ENCODE measurements at regions not wholly inside any gene's neighbourhood (a gene's known extent, or its start where the extent isn't known, plus 50 kb on each side); places are given as distances from the start of the nearest gene placed in this dataset.

DNA sequence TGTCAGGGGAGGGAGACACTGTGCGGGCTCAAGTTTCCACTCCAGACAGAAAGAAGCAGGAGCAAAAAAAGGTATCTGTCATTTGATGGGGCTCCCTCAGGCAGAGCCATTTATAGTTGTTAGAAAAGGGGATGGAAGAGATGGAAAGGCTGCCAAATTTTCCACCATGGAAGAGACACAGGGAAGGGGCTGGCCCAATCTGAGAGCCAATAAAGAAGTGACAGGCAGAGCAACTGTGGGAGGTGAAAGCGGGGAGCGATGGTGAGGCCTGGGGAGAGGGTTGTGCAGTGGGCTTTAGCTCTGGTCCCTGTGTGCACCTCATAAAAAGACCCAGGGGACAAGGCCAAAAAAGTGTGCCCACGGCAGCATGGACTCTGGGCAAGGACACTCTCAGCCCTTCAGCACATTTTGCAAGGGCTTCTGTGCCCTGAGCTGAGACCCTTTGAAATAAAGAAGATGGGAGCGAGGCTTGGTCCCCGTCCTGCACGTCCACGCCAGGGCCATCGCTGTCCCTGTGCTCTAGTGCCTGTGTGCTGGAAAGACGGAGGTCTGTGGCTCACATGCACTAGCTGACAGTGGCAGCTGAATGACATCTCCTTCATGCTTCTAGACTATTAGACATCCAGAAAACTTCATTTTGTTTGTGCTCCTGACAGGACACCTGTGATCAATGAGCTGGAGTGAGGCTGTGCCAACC is 456.7 kb upstream of the HS6ST1 start:
- no peak overlapping the region for H3K4me3 ChIP-seq (replicated peaks; ENCODE audit: low read depth, low read length)
- DNase-seq (ENCODE audit: extremely low read depth, low read depth): no peak
- TF ChIP-seq, protein P1, sequence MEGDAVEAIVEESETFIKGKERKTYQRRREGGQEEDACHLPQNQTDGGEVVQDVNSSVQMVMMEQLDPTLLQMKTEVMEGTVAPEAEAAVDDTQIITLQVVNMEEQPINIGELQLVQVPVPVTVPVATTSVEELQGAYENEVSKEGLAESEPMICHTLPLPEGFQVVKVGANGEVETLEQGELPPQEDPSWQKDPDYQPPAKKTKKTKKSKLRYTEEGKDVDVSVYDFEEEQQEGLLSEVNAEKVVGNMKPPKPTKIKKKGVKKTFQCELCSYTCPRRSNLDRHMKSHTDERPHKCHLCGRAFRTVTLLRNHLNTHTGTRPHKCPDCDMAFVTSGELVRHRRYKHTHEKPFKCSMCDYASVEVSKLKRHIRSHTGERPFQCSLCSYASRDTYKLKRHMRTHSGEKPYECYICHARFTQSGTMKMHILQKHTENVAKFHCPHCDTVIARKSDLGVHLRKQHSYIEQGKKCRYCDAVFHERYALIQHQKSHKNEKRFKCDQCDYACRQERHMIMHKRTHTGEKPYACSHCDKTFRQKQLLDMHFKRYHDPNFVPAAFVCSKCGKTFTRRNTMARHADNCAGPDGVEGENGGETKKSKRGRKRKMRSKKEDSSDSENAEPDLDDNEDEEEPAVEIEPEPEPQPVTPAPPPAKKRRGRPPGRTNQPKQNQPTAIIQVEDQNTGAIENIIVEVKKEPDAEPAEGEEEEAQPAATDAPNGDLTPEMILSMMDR (IDR thresholded peaks at IDR 0.05; ENCODE audit: low read depth, low read length, missing control alignments): no peak

DNA sequence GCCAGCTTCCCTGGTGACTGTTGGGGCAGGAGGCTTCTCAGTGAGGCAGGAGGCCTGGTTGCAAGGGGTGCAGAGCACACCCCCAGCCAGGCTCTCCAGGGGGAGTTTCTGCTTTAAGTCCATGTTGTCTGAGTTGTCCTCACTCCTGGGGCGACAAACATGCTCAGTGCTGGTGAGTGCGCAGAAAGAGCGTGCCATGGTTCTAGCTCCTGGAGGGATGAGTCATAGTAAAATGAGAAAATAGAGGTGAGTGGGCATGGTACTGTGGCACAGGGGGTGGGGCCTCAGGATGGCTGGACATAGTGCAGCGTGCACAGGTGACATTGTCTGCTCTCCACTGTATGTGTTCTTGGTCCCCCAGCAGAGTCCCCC is 457.2 kb upstream of the HS6ST1 start:
- DNase-seq (ENCODE audit: extremely low read depth, low read depth): no peak
- TF ChIP-seq, protein P1 (IDR thresholded peaks at IDR 0.05; ENCODE audit: low read depth, low read length, missing control alignments): no peak
- no peak overlapping the region for H3K4me3 ChIP-seq (replicated peaks; ENCODE audit: low read depth, low read length)

DNA sequence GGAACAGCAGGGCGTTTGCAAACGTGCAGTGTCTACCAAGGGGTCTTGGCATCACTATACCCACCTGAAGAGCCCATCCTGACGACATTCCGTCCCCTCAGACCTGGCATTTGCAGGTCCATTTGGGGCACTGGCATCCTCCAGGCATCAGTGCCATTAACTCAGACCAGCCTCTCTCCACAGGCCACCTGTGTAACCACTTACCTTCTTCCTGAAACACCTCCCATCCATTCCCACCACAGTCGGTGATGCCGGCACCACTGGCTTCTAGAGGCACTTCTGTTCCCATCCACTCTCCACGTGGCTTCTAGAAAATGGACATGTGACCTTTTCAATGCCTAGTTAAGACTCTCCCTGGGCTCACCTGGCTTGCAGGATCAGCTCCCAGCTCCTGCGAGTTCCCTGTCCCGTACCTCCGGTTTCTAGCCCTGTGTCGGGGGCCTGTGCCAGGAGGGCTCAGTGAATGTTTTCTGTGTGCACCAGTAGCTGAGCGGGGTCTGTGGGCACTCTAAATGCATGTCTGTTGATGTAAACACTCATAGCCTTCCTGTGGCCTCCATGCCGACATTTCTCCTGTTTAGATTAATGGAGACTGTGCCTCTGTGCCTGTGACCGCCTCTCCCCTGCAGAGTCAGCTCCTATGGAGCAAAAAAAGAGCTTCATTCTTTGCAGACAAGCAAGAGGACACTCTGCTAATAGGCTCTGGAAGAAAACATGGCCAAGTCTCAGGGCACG is 458.0 kb upstream of the HS6ST1 start:
- H3K4me3 ChIP-seq (replicated peaks; ENCODE audit: low read depth, low read length): no peak overlapping the region
- no peak for DNase-seq (ENCODE audit: extremely low read depth, low read depth)
- TF ChIP-seq, protein P1 (IDR thresholded peaks at IDR 0.05; ENCODE audit: low read depth, low read length, missing control alignments): no peak

DNA sequence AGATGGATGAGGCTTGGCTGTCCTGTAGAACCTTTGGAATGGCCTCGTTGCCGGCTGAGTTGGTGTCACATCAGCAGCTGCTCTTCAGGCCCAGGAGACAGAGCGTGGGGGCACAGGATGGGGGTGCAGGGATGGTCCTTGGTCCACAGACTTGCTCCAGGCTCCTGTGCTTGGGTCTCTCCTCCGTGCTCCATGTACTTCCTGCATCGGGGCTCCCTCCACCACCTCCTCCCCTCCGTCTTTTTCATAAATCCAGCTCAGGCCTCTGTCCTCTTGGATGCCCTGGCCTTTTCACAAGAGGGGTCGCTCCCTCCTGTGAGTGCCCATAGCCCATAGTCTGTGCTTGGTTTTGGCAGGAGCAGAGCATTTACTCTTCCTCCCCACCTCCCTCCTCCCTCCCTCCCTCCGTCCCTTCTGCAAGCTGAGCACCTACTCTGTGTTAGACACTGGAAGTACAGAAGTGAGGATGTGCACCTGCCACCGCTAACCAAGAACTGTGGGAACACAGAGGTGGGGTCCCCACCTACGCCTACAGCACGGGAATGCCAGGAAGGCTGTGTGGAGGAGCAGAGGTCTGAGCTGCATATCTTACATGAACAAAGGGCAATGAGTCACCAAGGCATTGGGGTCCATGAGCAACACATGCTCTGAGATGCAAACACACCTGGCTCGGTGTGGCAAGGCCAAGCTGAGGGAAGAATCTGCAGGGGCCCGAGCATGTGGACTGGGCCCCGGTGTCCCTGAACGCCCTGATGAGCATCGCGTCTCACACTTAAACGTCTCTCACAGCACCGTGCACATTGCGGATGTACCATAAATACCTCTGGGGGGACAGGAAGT is 458.7 kb upstream of the HS6ST1 start:
- no peak for DNase-seq (ENCODE audit: extremely low read depth, low read depth)
- TF ChIP-seq, protein P1 (IDR thresholded peaks at IDR 0.05; ENCODE audit: low read depth, low read length, missing control alignments): no peak
- H3K4me3 ChIP-seq (replicated peaks; ENCODE audit: low read depth, low read length): no peak overlapping the region

DNA sequence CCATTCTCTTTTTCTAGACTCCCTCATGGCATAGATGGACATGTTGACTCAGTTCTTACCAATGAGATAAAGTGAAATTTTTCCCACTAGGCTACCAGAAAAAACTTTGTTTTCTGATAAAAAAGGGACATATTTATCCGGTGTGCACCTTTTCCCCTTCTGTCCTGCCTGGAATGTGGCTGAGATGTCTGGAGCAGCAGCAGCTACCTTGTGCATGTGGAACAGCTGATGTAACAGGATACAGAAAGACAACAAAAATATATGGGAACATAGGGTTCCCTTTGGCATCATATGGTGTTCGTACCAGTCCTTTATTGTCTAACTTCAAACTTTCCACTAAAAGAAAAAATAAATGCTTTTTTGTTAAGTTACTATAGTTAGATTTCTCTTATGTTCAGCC is 460.2 kb upstream of the HS6ST1 start:
- TF ChIP-seq, protein P1 (IDR thresholded peaks at IDR 0.05; ENCODE audit: low read depth, low read length, missing control alignments): no peak
- no peak for DNase-seq (ENCODE audit: extremely low read depth, low read depth)
- H3K4me3 ChIP-seq (replicated peaks; ENCODE audit: low read depth, low read length): no peak overlapping the region

DNA sequence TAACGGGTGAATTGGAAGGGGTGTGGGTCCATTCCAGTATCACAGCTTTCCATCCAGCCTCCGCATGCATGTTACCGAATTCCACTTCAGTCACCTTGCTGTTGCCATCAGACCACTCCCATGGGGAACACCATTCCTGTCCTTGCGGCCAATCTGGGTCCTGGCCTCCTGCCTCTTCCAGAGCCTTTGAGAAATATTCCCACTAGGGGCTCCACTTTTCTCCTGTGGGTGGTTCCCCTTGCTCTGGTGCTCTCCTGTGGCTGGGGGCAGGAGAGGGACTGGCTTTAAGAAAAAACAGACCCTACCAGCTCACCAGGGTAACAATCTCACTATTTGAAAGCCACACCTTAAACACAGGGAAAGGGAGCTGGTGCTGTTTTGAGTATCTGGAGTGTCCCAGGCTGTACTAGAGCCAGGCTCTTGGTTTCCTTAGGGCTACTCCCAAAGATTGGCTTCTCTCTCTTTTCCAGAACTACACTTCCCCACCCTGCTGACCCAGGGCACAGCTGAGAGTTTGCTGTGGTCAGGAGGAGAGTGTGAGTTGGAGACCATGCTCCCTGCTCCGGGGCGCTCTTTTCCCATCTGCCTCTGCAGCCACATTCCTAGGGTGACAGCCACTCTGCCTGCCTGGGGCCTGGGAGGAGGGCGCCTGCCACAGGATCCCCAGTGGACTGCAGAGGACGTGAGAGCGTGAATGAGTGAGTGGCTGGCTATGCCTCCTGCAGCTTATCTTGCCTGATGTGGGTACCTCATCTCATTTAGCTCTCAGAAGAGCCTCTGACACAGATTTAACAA is 460.8 kb upstream of the HS6ST1 start:
- H3K4me3 ChIP-seq (replicated peaks; ENCODE audit: low read depth, low read length): no peak overlapping the region
- no peak for DNase-seq (ENCODE audit: extremely low read depth, low read depth)
- TF ChIP-seq, protein P1 (IDR thresholded peaks at IDR 0.05; ENCODE audit: low read depth, low read length, missing control alignments): no peak
